Fibroblast of skin of left quadriceps (primary cell): ENCODE measurements at regions not wholly inside any gene's neighbourhood (a gene's known extent, or its start where the extent isn't known, plus 50 kb on each side); places are given as distances from the start of the nearest gene placed in this dataset.

ENCODE experiments used
- DNase-seq, 2 experiments: peaks; one replicate each; pipeline ENCODE4 v3.0.0-alpha.2; 2013; ENCODE audit warnings: low read depth in 2 of 2

- no peak for DNase-seq
Observed at GRCh38 chr1:38541223-38541622, 318.3 kb downstream of the RRAGC start.

GRCh38 chr1:38539931-38540330 lies 319.6 kb downstream of the RRAGC start:
- no peak for DNase-seq

- no peak for DNase-seq
Observed at GRCh38 chr1:38538834-38539233, 320.7 kb downstream of the RRAGC start.

GRCh38 chr1:38536089-38536488 lies 323.5 kb downstream of the RRAGC start:
- DNase-seq: no peak

- no peak for DNase-seq
Observed at GRCh38 chr1:38534473-38534823, 325.1 kb downstream of the RRAGC start.

- DNase-seq: no peak
Observed at GRCh38 chr1:38533772-38534472, 325.6 kb downstream of the RRAGC start.

- DNase-seq: no peak
Observed at GRCh38 chr1:38530957-38531356, 328.6 kb downstream of the RRAGC start.

- DNase-seq: no peak
Observed at GRCh38 chr1:38529946-38530345, 329.6 kb downstream of the RRAGC start.

- DNase-seq: no peak
Observed at GRCh38 chr1:38529391-38529790, 330.2 kb downstream of the RRAGC start.

- DNase-seq: no peak
Observed at GRCh38 chr1:38528623-38529022, 330.9 kb downstream of the RRAGC start.

- no peak for DNase-seq
Observed at GRCh38 chr1:38527373-38527966, 332.1 kb downstream of the RRAGC start.

- no peak for DNase-seq
Observed at GRCh38 chr1:38526046-38526445, 333.5 kb downstream of the RRAGC start.

GRCh38 chr1:38525343-38526043 lies 334.1 kb downstream of the RRAGC start:
- no peak for DNase-seq

GRCh38 chr1:38524025-38524641 lies 335.4 kb downstream of the RRAGC start:
- no peak for DNase-seq

GRCh38 chr1:38523568-38523939 lies 336.0 kb downstream of the RRAGC start:
- no peak for DNase-seq

GRCh38 chr1:38522915-38523567 lies 336.5 kb downstream of the RRAGC start:
- DNase-seq: no peak

GRCh38 chr1:38516560-38516959 lies 343.0 kb downstream of the RRAGC start:
- no peak for DNase-seq

GRCh38 chr1:38512789-38513188 lies 346.8 kb downstream of the RRAGC start:
- no peak for DNase-seq

- DNase-seq: no peak
Observed at GRCh38 chr1:38512024-38512767, 347.4 kb downstream of the RRAGC start.

GRCh38 chr1:38508232-38508631 lies 351.3 kb downstream of the RRAGC start:
- DNase-seq: no peak

- DNase-seq: no peak
Observed at GRCh38 chr1:38507563-38507962, 352.0 kb downstream of the RRAGC start.

GRCh38 chr1:38505944-38506343 lies 353.6 kb downstream of the RRAGC start:
- DNase-seq: no peak
